DND-41 (cell line): ENCODE measurements at regions not wholly inside any gene's neighbourhood (a gene's known extent, or its start where the extent isn't known, plus 50 kb on each side); places are given as distances from the start of the nearest gene placed in this dataset.
"Not testable (repeated sequence)": the region's sequence is repeated elsewhere in the genome, so short reads cannot be mapped to it uniquely, and the experiment has no call there.

ENCODE experiments used
- EZH2 ChIP-seq: IDR thresholded peaks from 3 replicates; pipeline ENCODE4 v1.6.1; 2012; ENCODE audit warnings: borderline replicate concordance, low read depth, mild to moderate bottlenecking, moderate library complexity, low read length, inconsistent platforms; ENCODE audit not compliant: severe bottlenecking
- TF ChIP-seq, protein P1 (sequence below): IDR thresholded peaks from 2 replicates; pipeline ENCODE4 v1.5.1; 2012; ENCODE audit warnings: borderline replicate concordance, low read length, moderate library complexity, mild to moderate bottlenecking; ENCODE audit not compliant: poor library complexity, severe bottlenecking; ENCODE audit errors: extremely low read depth

DNA sequence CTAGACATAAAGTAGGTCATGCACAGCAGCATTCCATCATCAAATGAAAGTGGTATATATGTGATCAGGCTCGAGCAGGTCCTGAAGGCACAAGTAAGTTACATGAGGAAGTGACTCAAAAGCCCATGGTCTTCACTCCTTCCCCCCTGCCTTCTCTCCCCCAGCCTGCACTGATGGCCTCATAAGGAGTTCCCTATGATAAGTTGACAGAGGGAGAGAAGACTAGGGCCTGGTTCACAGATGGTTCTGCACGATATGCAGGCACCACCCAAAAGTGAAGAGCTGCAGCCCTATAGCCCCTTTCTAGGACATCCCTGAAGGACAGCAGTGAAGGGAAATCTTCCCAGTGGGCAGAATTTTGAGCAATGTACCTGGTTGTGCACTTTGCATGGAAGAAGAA is 57.5 kb upstream of the CCDC80 start:
- not testable (repeated sequence) for TF ChIP-seq EZH2
- TF ChIP-seq, protein P1, sequence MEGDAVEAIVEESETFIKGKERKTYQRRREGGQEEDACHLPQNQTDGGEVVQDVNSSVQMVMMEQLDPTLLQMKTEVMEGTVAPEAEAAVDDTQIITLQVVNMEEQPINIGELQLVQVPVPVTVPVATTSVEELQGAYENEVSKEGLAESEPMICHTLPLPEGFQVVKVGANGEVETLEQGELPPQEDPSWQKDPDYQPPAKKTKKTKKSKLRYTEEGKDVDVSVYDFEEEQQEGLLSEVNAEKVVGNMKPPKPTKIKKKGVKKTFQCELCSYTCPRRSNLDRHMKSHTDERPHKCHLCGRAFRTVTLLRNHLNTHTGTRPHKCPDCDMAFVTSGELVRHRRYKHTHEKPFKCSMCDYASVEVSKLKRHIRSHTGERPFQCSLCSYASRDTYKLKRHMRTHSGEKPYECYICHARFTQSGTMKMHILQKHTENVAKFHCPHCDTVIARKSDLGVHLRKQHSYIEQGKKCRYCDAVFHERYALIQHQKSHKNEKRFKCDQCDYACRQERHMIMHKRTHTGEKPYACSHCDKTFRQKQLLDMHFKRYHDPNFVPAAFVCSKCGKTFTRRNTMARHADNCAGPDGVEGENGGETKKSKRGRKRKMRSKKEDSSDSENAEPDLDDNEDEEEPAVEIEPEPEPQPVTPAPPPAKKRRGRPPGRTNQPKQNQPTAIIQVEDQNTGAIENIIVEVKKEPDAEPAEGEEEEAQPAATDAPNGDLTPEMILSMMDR = not testable (repeated sequence)
